ENCODE measurements at regions not wholly inside any gene's neighbourhood (a gene's known extent, or its start where the extent isn't known, plus 50 kb on each side); places are given as distances from the start of the nearest gene placed in this dataset.
"Not testable (repeated sequence)": the region's sequence is repeated elsewhere in the genome, so short reads cannot be mapped to it uniquely, and the experiment has no call there.

- DNase-seq: no peak
Observed at GRCh38 chr14:21796916-21797315, 123.3 kb upstream of the OR4E1 start.

DNA sequence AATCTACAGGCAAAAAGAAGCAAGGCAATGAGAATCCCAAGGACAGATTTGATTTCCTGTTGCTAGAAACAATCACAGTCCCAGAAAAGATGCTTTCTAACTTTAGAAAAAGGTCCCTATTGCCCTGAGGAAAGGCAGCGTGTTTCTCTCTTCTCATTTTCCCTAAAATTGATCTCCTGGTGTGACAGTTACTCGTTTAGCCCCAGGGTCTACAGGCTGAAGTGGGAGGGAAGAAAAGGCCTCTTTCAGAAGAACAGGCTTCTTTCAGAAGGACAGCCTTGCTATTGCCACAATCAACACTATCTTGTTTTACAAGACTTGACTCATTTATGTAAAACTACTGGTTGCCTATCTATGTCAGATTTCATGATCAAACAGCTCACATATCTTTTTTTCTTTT, 121.8 kb upstream of the OR4E1 start:
- DNase-seq: no peak

DNA sequence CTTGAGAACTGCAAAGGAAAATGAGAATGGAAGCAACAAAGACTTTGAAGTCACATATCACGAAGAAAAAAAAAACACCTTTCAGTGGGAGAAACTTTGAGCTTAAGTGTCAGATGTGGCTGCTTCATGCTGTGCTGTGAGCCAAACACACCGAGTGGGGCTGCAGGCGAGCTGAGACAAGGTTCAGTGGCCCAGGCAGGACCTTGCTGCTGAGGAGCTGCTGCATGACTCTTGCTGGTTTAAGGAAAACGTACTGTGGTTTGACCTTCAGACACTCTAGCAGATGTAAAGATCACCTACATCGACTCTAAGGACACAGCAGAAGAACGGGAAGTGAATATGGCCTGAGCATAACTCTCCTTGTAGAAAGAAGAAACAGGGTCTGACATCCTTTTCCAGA, 118.1 kb upstream of the OR4E1 start:
- no peak for DNase-seq

GRCh38 chr14:21788687-21789086, 115.1 kb upstream of the OR4E1 start:
- DNase-seq: not testable (repeated sequence)

DNA sequence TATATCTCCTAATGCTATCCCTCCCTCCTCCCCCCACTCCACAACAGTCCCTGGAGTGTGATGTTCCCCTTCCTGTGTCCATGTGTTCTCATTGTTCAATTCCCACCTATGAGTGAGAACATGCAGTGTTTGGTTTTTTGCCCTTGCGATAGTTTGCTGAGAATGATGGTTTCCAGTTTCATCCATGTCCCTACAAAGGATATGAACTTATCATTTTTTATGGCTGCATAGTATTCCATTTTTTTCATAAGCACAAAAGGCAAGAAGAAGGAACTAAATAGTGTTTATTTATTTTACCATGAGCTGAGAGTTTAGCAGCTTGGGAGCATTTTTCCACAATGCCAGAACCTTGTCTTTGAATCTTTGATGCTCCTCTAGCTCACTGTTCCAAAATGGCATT, 113.6 kb upstream of the OR4E1 start:
- not testable (repeated sequence) for DNase-seq

DNA sequence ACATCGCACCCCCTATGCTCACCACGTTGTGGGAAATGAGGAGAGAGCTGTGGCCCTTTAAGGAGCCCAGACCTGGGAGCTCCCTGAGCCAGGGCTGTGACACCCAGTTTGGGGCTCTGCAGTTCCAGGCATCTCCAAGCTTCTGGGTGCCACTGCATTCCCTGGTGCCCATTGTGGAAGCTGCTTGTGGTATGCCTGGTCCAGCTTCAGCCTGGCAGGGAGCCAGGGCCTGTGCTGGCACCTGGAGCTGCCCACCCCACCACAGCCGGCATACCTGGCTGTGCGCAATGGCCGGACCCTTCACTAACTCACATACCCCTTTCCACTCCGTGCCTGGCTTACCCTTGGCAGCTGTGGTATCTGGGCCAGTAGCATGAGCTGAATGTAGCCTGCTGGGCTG, 107.9 kb upstream of the OR4E1 start:
- no peak for DNase-seq

DNA sequence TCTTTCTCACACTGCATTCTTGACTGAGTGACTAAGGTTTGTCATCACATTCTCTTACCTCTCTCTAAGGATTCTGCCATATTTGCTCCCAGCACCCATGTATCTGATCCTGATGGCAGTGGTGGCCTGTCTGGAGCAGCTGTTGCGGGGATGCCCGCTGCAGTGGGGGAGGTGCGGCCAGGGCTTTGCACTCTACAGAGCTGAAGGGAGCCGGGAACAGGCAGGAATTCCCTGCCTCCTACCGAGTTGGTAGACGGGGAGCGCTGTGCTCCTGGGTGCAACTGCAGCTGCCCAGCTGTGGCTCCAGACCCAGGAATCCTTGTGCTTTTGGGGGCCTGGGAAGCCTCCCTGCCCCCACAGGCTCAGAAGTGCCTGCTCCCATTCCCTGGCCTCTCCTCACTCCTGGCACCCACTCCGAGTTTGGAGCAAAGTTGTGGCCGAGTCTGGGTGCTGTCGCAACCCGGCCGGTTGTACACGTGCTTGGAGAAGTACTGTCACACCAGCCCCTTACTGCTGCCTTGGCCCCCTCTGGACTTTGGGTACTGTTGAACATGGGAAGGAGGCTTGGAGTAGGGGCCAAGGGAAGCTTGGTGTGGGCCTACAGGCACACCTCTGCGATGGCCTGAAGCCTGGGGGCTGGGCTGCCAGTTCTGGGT, 106.9 kb upstream of the OR4E1 start:
- DNase-seq: no peak

DNA sequence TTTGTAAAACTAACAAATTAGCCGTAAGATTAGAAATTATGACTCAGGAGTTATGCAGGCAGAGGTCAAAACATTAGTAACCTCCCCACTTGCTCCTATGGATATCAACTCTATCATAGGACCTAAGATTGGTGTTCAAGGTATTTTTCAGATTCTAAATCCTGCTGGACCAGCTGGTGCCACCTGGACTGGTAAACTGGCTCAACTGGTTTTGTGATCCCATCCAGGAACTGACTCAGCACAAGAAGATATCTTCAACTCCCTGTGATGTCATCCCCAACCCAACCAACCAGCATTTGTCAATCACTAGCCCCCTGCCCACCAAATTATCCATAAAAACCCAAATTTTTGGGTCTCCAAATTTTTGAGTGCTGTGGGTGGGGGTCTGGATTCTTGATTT, 98.1 kb upstream of the OR4E1 start:
- no peak for DNase-seq

DNA sequence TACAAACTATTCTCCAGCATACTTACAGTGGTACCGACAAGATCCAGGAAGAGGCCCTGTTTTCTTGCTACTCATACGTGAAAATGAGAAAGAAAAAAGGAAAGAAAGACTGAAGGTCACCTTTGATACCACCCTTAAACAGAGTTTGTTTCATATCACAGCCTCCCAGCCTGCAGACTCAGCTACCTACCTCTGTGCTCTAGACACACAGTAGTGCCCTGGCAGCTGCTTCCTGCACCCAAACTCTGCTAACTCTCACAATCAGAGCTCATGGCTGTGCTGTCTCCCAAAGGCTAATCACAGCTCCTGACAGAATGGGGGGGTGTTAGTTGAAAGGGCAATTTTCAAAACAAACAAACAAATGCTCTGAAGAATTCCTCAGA, 95.2 kb upstream of the OR4E1 start:
- no peak for DNase-seq

DNA sequence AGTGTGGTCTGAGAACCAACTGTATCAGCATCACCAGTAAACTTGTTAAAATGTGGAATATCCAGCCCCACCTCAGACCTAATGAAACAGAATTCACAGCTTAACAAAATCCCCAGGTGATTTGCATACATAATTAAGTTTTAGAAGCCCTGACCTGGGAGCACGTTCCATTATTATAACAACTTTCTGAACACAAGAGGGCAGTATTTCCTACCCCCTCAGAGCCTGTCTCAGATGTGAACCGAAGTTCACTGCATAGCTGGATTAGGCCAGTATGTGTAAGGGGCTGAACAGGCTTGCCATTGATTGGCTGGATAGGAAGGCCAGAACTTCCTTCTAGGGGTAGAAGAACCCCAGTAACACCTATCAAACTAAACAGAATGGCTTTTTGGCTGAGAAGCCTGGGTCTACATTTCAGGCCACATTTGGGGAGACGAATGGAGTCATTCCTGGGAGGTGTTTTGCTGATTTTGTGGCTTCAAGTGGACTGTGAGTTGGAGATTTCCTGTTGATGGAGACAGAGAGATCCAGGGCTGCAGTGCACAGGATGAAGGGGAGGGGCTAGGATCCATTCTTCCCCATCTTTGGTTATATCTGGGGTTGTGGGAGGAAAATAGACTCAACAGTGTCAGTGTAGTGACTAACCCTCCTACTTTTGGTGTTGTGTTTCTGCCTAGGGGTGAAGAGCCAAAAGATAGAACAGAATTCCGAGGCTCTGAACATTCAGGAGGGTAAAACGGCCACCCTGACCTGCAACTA, 94.7 kb upstream of the OR4E1 start:
- no peak for DNase-seq

DNA sequence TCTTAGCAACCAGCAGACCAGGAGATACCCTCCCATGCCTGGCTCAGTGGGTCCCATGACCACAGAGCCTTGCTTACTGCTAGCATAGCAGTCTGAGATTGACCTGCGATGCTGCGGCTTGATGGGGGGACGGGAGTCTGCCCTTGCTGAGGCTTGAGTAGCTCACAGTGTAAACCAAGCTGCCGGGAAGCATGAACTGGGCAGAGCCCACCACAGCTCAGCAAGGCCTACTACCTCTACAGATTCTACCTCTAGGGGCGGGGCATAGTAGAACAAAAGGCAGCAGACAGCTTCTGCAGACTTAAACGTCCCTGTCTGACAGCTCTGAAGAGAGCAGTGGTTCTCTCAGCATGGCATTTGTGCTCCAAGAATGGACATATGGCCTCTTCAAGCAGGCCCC, 86.7 kb upstream of the OR4E1 start:
- not testable (repeated sequence) for DNase-seq

DNA sequence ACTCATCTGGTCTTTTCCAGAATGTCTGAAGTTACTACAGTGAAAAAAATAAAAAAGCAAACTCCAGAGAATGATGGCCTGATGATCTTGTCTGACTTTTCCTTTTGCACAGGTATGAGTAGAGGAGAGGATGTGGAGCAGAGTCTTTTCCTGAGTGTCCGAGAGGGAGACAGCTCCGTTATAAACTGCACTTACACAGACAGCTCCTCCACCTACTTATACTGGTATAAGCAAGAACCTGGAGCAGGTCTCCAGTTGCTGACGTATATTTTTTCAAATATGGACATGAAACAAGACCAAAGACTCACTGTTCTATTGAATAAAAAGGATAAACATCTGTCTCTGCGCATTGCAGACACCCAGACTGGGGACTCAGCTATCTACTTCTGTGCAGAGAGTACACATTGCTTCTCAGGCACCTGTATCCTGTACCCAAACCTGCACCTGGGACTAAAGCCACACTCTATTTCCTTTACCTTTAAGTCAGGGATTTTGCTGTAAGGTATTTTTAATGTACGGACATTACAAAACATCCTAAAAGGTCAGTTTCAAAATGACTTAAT, 75.8 kb upstream of the OR4E1 start:
- DNase-seq: no peak

- peak; percentile 2 for DNase-seq
Observed at GRCh38 chr14:21748869-21749303, 75.3 kb upstream of the OR4E1 start.

GRCh38 chr14:21735639-21736307, 62.2 kb upstream of the OR4E1 start:
- DNase-seq: no peak

GRCh38 chr14:21735200-21735599, 61.6 kb upstream of the OR4E1 start:
- DNase-seq: no peak

DNA sequence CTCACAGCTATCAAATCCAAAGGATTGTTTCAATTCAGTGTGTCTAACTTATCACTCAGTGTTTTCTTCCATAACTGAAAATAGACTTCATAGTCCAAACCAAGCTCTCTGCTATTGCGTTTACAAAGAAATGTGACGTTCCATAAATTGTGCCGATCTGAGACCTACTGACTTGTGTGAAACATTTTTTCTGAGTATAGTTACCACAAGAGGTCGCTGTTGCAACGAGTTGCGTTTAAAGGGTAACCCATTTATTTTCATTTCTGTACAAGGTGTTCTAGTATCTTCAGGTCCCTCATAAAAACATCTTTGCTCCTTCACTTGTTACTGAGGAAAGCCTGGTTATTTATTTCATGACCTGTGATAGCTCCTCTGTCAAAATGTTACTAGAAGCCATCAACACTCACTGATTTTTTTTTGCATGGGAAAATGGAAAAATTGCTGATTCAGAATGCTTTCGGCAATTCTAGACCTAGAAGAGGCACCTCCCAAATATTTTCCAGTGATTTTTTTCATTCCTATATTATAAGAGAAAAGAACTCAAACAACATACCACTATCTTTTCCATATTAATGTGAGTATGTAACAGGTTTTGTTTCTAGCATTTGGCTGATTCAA, 60.9 kb upstream of the OR4E1 start:
- no peak for DNase-seq

- DNase-seq: no peak
Observed at GRCh38 chr14:21729703-21730233, 56.1 kb upstream of the OR4E1 start.

DNA sequence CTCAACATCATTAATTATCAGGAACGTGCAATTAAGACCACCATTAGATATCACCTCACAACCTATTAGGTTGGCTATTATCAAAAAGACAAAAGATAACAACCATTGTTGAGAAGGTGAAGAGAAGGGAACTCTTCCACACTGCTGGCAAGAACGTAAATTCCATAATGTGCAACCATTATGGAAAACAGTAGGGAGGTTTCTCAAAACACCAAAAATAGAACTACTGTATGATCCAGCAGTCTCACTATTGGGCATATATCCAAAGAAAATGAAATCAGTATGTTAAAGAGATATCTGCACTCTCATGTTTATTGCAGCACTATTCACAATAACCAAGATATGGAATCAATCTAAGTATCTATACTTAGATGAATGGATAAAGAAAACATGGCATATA, 51.6 kb upstream of the OR4E1 start:
- DNase-seq: no peak

GRCh38 chr14:21724090-21724973, 50.7 kb upstream of the OR4E1 start:
- no peak for DNase-seq

DNA sequence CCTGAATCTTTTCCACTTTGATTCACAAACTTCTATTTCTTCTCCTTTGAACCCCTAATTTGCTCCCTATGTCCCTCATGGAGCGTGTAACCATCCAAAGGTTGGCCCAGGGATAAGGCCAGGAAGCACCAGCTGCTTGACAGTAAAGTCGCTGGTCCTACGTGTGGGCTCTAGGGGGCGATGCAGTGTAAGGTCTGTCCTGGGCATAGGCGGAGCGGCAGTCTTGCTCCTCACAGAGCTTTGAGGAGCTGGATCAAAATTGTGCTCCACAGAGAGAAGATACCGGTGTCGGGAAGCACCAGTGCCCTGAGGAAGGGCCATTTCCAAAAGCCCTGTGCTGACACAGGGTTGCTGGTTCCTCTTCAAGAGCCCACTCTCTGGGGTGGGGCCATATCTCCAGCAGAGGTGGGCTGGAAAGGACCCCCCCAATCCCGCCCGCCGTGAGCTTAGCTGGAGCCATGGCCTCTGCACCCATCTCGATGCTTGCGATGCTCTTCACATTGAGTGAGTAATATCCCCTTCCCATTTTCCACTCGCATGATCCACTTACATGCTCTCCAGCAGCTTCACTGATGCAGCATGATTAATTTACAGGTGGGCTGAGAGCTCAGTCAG, 49.9 kb upstream of the OR4E1 start:
- no peak for DNase-seq

All from fibroblast of skin of abdomen (primary cell).